ENCODE measurements at regions not wholly inside any gene's neighbourhood (a gene's known extent, or its start where the extent isn't known, plus 50 kb on each side); places are given as distances from the start of the nearest gene placed in this dataset.

- no peak for DNase-seq
These were observed 243.7 kb upstream of the BMPER start for GRCh38 chr7:33661430-33662160.

- no peak for DNase-seq
These were observed 238.8 kb upstream of the BMPER start for GRCh38 chr7:33666531-33666930.

DNA sequence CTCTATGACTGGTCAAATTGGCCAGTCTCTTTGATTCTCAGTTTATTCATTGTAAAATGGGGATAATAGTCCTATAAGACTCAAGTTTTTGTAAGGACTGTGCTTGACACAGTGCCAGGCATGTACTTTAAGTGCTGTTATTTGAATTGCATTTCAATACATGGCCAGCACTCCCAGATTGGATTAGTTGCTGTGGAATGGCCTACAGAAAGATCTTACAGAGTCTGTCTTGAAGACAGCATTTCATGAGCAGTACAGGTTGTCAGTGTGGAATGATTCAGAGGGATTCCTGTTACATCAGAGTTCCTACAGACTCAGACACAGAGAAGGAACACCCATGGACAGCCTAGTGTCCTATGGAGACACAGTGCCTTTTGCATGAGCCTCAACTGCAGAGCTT, 238.1 kb upstream of the BMPER start:
- no peak for DNase-seq

- no peak for DNase-seq
These were observed 236.1 kb upstream of the BMPER start for GRCh38 chr7:33669251-33669670.

DNA sequence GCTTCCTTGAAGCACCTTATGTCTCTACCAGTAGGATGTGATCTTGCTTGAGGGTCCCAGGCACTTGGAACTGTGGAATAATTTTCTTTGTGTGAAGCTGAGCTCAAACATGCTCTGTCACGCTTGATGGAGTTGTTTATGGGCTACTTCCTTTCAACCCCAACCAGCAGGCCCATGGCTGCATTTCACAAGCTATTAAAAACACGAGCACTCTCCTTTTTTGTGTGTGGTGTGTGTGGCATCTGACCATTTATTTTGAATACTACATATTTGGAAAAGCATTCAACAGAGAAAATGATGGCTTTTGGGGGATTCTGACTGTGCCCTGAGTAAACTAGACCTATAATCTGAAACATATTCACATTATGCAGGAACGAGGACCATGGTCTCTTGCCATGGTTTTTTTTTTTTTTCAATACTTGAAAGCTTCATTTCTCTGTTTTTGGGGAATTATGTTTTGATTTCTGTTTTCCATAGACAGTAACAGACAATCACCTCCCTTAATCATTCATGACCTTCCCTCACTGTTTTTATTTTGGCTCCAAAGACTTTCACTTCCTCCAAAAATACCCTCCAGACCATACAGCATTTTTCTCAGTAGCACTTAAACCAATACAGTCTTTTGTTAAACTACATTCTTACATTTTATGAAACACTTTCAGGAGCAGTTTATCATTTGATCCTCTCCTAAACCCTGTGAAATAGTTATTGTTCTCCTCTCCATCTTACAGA, 233.6 kb upstream of the BMPER start:
- DNase-seq: peak; percentile 8

- no peak for DNase-seq
These were observed 232.2 kb upstream of the BMPER start for GRCh38 chr7:33673029-33673700.

GRCh38 chr7:33674804-33675411, 230.4 kb upstream of the BMPER start:
- no peak for DNase-seq

- DNase-seq: no peak
These were observed 227.8 kb upstream of the BMPER start for GRCh38 chr7:33677556-33677955.

- no peak for DNase-seq
These were observed 226.6 kb upstream of the BMPER start for GRCh38 chr7:33678569-33679335.

DNA sequence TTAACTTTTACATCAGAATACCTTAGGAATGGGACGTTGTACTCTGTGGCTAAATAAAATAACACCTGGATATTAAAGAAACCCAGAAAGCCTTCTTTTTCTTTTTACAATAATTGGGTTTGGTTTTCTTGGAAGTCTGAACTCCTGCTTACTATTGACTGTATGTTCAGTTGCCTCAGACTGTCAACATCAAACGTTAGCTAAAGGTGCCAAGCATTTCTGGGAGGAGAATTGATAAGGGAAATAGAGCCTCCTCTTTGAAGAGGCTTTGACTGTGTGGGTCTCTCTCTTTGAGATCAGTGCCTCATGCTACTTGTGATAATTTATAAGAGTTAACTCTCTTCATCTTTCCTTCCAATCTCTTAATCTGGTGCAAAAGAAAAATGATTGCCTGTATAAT, 224.7 kb upstream of the BMPER start:
- DNase-seq: no peak

DNA sequence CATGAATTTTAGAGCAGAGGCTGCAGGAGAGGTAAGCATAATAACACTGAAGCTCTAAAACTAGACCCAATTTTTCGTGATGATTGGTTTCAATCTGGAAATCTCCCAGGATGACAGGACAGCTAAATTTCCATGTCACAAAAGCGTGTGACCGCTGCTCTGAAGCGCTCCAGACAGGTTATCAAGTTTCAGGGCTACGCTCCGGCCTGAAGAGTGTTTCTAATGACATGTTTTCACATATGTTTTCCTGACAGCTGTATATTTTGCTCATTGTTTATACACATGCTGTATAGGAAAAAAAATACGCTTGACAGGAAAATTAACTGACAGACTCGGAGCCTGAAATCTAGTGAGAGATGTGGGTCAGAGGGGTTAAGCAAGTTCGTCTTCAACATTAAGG, 219.8 kb upstream of the BMPER start:
- DNase-seq: no peak

DNA sequence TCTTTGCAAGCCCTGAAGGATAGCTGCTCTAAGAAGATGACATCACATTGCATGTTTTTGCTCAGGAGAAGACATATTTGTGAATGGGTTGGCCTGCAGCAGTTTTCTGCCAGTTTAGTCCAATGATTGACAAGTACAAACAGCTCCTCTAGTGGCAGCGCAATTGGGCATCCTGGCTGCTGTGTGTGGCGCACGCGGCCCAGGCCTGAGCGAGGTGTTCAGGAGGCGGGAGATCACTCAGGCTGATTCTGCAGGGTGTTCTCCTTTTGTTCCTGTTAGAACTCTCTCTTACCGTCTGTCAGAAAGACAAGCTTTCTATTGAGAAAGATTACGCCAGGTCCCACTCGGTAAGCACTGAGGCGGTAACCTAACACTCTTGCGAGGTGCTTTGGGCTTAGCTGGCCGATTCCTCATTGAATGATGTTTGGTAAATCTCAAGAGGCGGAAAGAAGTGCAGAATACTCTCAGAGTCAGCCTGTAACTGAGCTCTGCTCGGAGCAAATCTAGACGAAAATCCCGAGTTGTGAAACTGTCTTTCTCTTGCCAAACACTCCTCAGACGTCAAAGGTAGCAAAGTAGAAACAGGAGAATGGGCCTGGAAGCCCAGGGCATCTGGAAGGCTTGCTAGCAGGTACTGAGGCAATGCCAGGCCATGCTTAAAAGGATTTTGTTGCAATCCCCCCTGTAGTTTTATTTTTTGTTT, 219.2 kb upstream of the BMPER start:
- DNase-seq: no peak

GRCh38 chr7:33687625-33688024, 217.7 kb upstream of the BMPER start:
- DNase-seq: no peak

- DNase-seq: no peak
These were observed 214.2 kb upstream of the BMPER start for GRCh38 chr7:33691180-33691579.

DNA sequence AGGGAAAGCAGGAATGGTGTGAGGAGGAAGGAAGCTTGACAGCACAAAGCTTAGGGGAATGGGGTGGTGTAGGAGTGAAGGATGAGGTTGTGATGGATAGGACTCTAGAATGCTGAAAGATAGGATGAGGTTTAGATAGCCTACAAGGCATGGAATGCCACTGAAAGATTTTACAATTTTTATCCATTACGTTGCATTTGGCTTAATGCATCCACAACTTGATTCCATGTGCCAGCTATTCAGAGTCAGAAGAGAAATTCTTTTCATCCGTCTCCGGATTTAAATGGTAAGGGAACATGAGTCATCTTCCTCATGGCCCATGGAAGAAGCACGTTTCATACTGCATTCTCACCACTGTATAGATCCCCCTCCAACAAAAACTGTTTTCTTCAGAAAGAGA, 212.4 kb upstream of the BMPER start:
- DNase-seq: no peak

DNA sequence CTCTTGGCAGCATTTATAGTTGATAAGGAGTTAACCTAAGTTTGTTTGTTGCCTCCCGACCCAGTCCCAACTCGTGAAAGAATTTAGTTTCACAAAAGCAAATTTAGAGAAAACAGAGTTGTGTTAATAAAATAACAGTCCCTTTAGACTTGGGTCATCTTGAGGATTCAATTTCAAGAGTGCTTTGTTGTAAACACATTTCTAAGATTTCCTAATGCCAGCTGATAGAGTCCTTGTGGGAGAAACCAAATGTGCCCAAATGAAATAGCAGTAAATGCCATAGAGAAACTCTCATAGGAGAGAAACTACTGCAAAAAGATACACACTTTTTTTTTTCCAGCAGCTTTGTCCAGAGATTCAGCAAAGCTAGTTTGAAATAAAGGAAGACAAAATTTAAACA, 211.3 kb upstream of the BMPER start:
- DNase-seq: no peak

- no peak for DNase-seq
These were observed 207.7 kb upstream of the BMPER start for GRCh38 chr7:33697616-33698015.

- no peak for DNase-seq
These were observed 207.3 kb upstream of the BMPER start for GRCh38 chr7:33698041-33698440.

GRCh38 chr7:33698692-33699128, 206.6 kb upstream of the BMPER start:
- DNase-seq: no peak

- DNase-seq: no peak
These were observed 205.1 kb upstream of the BMPER start for GRCh38 chr7:33700001-33700899.

DNA sequence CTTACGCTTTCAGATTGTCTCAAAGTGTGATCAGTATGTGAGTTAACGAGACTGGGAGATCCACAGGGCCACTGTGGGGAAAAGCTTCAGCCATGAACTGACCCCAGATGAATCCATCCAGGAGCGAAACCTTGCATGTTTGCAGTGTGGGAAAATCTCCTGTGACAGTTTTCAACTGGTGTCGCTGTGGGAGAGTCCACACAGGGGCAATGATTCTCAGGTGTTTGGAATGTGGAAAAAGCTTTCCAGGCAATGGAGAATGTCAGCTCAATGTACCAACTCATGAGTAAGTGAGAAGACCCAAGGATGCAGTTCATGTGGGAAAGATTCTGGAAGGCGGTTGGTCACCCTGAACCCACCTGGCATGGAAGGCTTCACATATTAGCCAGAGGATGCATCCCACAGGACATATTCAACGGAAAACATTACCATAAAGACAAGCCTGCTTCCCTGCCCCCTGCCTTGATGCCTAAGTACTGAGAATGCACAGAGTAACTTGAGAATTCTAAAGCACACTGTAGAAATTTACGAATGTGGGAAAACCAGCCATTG, 204.1 kb upstream of the BMPER start:
- no peak for DNase-seq

Data from MV-4-11 (cell line).